Cardiac septum (tissue), 1 donor: ENCODE measurements at regions not wholly inside any gene's neighbourhood (a gene's known extent, or its start where the extent isn't known, plus 50 kb on each side); places are given as distances from the start of the nearest gene placed in this dataset.
"Not testable (repeated sequence)": the region's sequence is repeated elsewhere in the genome, so short reads cannot be mapped to it uniquely, and the experiment has no call there.

Experiments
- DNase-seq: peaks from one replicate; pipeline ENCODE4 v3.0.0-alpha.2; 2020; ENCODE audit warnings: low spot score
- intact Hi-C: fragments of 100-400 bp; cut with DNase I; formaldehyde crosslinking; loops from one replicate; pipeline ENCODE4 v1.14.0; 2022
- donor health status: DM: no; HTN: no; CAD: no.

DNA sequence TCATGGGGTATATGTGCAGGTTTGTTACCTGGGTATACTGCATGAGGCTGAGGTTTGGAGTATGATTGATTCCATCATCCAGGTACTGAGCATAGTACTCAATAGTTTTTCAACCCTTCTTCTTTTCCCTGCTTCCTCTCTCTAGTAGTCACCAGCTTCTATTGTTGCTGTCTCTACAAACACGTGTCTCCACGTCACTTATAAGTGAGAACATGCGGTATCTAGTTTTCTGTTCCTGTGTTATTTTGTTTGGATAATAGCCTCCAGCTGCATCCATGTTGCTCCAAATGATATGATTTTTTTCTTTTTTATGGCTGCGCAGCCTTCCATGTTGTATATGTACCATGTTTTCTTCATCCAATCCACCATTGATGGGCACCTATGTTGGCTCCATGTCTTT lies 214.8 kb upstream of the TFPI start:
- intact Hi-C loops = no loop called here
- DNase-seq = no peak

DNA sequence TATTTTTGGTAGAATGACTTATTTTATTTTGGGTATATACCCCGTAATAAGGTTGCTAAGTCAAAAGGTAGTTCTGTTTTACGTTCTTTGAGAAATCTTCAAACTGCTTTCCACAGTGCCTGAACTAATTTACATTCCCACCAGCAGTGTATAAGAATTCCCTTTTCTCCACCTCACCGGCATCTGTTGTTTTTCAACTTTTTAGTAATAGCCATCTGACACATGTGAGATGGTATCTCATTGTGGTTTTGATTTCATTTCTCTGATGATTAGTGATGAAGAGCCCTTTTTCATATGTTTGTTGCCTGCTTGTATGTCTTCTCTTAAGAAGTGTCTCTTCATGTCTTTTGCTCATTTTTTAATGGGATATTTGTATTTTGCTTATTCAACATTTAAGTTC lies 215.2 kb upstream of the TFPI start:
- intact Hi-C loops = no loop called here
- no peak for DNase-seq

DNA sequence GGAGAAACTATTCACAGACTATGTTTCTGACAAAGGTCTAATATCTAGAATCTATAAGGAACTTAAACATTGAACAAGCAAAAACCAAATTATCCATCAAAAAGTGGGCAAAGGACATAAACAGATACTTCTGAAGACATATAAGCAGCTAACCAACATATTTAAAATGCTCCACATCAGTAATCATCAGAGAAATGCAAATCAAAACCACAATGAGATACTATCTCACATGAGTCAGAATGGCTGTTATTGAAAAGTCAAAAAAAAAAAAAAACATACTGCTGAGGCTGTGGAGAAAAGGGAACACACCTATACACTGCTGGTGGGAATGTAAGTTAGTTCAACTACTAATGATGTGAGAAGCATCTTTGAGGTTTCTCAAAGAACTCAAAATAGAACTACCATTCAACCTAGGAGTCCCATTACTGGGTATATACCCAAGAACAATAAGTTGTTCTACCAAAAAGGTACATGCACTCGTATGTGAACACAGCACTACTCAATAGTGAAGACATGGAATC lies 220.4 kb upstream of the TFPI start:
- intact Hi-C loops = no loop called here
- DNase-seq = no peak

DNA sequence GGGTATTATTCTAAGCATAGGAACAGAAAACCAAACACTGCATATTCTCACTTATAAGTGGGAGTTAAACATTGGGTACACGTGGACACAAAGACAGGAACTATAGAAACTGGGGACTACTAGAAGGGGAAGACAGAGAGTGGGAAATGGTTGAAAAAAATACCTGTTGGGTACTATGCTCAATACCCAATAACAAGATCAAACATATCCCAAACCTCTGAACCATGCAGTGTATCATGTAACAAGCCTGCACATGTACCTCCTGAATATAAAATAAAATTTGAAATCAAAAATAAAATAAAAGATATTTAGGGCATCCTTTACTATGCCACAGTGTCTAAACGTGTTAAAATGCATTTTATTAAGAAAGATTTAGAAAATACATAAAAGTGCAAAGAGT lies 221.0 kb upstream of the TFPI start:
- DNase-seq = no peak
- intact Hi-C loops = no loop called here

DNA sequence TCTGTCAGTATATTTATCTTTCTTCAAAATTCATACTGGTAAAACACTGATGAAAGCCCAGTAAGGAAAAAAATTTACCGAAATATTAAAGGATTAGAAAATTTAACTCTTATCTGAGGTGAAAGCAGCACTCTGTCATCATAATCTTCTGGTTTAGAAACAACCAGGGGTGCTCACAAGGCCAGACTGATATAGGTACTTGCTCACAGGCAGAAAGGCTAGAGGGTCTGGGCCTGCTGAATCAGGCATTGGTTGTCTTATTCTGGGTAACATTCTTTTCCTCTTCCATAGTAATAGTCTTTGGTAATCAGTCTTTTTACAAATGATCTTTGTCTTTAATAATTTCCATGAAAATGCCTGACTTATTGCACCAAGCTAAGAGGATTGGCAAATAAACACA lies 221.4 kb upstream of the TFPI start:
- no peak for DNase-seq
- intact Hi-C loops = no loop called here

DNA sequence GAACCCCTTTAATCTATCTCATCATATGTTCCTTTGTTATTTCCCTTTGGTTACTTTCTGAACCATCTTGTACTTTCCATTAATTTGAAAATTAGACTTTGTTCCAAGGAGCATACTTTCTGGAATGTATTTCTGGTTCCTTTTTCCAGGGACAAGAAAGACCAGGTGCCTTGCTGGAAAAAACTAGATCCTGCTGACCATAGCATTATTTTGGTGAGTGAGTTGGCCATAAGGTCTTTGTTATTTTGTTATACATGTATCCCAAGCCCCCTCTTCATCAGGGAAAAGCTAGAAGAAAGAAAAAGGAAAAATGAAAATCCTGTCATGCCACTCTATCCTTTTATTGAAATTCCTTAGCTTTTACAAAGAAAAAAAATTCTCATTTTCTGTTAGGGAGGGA lies 228.1 kb upstream of the TFPI start:
- no peak for DNase-seq
- intact Hi-C loops = no loop called here

DNA sequence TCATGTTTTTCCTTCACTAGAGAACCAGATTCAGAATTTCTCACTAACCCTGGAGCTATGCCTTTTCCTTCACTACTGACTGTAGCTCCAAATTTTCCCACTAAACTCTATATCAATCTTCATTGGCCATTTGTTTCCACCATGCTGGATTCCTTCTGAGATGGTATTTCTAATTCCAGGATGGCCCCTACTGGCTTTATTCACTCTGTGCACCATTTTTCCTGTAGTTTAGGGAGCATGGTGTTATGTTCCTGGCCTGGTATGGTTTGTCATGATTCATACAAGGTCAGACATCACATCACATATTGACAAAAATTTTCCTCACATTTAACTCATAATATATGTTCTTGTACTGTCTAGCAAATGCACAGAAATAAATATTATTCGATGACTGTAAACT lies 229.2 kb upstream of the TFPI start:
- intact Hi-C loops = no loop called here
- no peak for DNase-seq

DNA sequence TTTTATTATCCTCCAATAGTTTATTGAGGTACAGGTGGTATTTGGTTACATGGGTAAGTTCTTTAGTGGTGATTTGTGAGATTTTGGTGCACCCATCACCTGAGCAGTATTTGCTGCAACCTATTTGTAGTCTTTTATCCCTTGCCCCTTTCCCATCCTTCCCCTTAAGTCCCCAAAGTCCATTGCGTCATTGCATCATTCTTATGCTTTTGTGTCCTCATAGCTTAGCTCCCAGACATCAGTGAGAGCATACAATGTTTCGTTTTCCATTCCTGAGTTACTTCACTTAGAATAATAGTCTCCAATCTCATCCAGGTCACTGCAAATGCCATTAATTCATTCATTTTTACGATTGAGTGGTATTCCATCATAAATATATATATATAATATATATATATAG lies 229.9 kb upstream of the TFPI start:
- intact Hi-C loops, DNase-seq: not testable (repeated sequence)

DNA sequence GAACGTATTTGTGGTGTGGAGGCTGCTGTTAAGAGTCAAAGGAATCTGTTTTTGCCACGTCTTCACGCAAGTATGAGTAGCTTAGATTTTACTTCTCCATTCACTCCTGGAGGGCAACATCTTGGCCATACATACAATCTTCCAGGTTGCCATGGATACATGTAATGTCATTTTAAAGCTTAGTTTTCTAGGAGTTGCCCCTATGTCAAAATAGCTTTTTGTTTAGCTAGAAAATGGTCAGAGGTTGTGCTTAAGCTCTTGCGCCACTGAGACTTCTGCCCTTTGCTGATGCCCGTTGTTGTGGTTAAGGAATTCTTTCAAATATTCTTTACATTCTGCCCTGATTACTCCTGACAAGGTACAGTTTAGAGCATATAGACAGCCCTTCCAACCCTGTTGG lies 245.4 kb upstream of the TFPI start:
- DNase-seq = no peak
- intact Hi-C loops = no loop called here

DNA sequence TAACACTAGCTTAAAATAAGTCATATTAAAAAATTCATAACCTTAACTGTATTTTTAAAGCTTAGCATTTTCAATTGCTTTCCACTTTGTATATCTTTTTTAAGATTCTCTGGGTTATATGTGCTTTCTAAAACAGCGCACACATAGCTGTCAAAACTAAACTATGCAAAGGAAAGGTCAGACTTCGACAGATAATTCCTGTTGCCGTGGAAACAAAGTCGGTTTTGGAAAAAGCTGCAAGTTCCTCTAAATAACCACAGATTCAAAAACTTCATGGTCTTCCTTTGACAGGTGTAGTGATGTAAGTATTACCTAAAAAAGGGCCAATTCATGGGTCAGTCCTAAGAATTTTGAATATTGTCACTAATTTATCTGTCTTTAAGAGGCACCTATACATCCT lies 249.6 kb upstream of the TFPI start:
- DNase-seq = no peak
- intact Hi-C loops = no loop called here

DNA sequence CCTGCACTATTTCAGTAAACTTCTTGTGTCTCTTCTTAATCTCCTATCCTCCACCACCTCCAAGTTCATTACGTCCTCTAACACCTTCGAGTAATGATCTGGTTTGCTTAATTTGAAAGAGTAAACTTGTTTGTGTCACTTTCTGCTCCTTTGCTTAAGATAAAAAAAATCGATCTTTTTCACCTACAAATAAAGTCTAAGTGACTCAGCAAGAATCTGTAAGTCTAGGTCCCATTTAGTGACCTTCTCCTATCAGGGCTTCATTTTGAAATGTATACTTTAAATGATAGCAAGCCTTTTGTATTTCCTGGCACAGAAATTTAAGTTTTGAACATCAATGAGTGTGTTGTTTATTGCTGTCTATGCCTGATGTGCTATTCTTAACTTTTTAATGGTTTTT lies 260.9 kb upstream of the TFPI start:
- DNase-seq = no peak
- intact Hi-C loops = no loop called here

DNA sequence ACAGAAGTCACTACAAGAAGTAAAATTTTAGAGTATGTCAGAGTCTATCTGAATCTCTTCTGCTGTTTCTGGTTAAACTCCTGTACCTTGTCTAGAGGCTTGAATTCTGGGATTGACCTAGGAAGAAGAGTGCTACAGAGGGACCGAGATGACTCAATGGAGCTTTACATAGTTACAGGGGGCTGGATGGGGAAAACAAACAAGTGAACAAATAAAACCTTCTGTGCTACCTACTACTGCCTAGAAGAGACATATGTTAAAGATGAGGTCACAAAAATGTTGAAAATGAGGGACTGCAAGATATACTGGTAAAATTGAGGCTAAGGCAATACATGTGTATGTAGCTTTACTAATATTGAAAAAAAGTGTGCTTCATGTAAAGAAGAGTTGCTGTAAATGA lies 265.4 kb upstream of the TFPI start:
- intact Hi-C loops = no loop called here
- no peak for DNase-seq

DNA sequence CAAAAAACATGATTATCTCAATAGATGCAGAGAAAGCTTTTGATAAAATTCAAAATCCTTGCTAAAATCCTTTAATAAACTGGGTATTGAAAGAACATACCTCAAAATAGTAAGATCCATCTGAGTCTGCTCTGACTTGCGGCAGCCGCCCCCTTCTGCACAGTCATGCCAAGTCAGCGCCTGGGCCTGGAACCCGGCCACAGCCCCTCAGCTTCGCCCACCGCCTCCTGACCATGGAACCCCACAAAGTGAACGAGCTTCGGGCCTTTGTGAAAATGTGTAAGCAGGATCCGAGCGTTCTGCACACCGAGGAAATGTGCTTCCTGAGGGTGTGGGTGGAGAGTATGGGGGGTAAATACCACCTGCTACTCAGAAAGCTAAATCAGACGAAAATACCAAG lies 270.9 kb upstream of the TFPI start:
- no peak for DNase-seq
- intact Hi-C loops = no loop called here

DNA sequence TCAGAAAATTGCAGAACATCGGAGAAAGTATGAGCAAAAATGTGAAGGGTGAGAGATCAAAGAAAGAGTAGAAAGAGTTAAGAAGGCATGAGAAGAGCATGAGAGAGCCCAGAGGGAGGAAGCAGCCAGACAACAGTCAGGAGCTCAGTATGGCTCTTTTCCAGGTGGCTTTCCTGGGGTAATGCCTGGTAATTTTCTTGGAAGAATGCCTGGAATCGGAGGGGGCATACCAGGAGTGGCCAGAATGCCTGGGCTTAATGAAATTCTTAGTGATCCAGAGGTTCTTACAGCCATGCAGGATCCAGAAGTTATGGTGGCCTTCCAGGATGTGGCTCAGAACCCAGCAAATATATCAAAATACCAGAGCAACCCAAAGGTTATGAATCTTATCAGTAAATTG lies 271.8 kb upstream of the TFPI start:
- intact Hi-C loops = no loop called here
- DNase-seq = no peak

DNA sequence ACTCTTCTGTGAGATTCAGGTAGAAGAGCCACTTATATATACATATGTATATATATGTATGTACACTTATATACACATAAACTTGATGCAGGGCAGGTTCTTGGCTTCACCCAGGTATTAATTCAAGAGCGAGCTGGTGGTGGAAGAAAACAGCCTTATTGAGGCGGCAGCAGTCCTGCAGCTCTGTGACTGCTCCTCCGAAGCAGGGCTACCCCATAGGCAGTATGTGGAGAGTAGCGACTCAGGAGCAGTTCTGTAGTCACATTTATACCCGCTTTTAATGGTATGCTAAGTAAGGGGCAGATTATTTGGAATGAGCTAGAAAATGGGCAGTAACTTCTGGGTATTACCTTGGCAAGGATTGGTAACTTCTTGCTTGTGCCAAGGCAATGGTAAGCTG lies 280.6 kb upstream of the TFPI start:
- no peak for DNase-seq

DNA sequence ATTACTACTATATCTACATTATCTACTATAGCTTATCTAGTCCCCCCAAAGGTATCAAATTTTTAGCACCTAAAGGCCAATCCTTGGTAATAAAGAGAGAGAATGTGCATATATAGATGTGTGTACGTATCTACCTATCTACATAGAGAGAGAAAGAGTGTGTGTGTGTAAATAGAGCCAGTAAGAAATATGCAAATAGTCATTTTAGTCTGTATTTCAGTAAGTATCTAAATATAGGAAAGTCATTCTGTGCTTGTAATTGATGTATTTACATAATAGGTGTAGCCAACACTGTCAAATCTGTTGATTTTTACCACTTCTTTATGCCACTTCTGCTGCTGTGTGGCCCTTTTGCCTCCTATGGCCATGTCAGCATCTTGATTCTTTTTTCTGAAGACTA lies 284.5 kb upstream of the TFPI start:
- intact Hi-C loops = no loop called here
- no peak for DNase-seq

More for the DNA sequence above, 280.6 kb upstream of the TFPI start:
- intact Hi-C loops = no loop called here

DNA sequence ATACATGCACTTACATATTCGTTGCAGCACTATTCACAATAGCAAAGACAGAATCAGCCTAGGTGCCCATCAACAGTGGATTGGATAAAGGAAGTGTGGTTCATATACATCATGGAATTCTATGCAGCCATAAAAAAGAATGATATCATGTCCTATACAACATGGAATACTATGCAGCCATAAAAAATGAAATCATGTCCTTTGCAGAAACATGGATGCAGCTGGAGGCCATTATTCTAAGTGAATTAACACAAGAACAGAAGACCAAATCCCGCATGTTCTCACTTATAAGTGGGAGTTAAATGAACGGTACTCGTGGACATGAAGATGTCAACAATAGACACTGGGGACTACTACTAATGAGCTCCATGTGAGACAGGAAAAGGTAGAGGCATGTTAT lies 288.1 kb upstream of the TFPI start:
- no peak for DNase-seq
- intact Hi-C loops = loop anchor here (5.0 kb wide), 2 partner anchors 260 to 340 kb away; no protein-coding TSS in a partner anchor

DNA sequence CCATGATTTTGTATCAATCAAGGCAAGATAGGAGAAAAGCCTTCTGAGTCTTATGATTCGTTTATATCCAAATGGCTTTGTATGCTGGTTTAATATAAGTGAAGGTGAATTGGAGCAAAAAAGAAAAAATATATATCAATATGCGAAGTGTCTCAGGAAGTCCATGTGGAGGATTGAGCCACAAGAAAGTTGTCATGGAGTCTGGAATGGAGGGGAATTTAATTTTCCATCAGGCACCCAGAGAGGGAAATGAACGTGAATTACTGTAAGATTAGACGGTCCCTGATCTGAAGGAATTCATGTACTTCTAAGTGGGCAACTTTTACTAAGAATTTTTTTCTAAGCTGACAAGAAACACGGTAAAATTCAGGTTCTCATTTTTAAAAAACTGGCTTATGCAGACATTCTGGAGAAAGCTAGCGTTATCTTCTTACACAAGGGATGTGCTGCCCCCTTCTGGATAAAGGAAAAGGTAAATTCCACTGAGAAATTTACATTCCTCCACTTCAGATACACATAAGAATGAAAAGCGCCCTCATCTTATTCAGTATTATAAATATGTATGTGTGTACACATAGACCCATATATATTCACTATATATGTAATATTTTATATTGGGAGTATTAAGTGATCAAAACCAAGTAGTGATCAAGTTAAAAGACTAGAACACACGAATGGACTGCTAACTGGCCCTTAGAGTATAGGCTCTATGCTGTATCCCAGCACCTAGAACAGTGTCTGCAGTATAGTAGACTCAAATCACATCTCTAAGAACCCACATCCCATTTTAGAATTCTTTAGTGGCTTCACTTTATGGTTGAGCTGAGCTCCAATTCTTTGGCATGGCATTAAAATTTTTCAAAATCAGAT lies 289.0 kb upstream of the TFPI start:
- intact Hi-C loops = loop anchor here (5.0 kb wide), 2 partner anchors 261 to 341 kb away; no protein-coding TSS in a partner anchor

DNA sequence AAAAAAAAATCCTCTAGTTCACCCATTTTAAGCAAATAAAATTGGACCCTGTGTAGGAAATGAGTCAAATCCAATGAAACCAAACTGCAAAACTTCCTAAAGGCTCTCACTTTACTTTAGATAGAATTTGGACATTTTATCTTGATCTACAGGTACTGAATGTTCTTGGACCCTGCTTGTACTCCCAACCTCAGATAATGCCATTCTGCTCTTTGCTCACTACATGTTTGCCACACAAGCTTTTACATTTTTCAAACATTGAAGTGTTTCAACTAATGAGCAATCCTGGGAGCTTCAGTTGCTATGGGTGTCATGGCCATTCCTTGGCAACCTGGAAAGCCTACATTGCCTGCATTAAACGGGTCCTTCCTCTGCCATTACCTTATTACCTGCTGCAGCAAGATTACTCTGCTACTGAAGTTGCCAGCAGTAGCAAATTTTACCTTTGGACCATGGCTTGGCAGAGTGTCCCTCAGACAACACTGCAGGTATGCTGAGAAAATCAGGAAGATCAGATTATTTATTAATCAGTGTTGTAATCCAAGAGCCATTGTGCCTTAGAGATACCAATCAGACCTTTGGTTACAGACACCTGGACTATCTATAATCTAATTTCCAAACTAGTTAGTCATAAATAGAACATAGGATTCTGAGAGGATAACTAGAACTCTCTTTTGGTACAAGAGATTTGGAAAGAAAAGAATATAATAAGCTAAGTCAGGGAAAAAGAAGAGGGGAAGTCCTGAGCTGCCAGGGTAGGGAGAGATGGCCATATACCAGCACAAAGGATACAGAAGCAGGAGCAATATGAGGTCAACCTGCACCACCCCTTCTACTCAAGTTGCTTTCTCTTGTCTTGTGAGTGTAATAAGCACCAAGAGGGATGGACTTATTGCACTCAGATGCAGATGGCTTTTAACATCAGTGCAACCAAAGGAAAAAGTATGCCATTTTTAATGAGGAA lies 293.3 kb upstream of the TFPI start:
- intact Hi-C loops = no loop called here

More for the DNA sequence above, 289.0 kb upstream of the TFPI start:
- no peak for DNase-seq

DNA sequence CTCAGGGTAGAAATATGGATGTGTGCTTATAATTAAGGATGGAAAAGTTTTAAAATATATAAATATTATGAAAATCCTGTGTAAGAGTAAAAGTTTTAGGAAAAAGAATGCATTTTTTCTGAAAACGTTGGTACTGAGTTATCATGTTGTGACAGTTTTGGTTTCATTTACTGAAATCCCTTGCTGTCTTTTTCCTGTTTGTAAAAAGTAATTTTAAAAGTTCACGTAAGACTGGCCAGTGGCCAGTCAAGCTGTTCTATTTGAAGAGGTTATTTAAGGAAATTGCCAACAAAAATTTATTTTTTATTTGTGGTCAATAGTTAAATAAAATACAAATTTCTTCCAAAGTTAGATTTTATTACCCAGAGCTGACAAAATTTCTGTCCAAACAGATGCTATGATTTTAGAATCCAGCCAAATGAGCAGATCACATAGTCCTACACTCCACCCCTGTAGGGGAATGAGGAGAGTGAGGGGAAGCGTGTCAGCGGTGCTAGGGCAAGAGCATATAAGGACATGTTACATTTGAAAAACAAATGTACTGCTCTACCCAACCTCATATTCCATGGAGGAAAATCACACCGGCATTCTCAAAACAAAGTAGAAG lies 297.8 kb upstream of the TFPI start:
- intact Hi-C loops = no loop called here

More for the DNA sequence above, 293.3 kb upstream of the TFPI start:
- DNase-seq = no peak

More for the DNA sequence above, 297.8 kb upstream of the TFPI start:
- DNase-seq = no peak
